Activated T-cell treated with anti-CD3 and anti-CD28 coated beads for 48 hours (primary cell): ENCODE measurements at regions not wholly inside any gene's neighbourhood (a gene's known extent, or its start where the extent isn't known, plus 50 kb on each side); places are given as distances from the start of the nearest gene placed in this dataset.

Experiments
- DNase-seq: peaks from one replicate; pipeline ENCODE4 v3.0.0-alpha.2; 2020; ENCODE audit warnings: low read depth

GRCh38 chr1:216984536-216984935, 261.3 kb upstream of the ESRRG start:
- DNase-seq: no peak

GRCh38 chr1:216983823-216984222, 260.6 kb upstream of the ESRRG start:
- DNase-seq: no peak

- DNase-seq: no peak
Measured at GRCh38 chr1:216961516-216961915, 238.3 kb upstream of the ESRRG start.

GRCh38 chr1:216960716-216961115, 237.5 kb upstream of the ESRRG start:
- DNase-seq: no peak

- no peak for DNase-seq
Measured at GRCh38 chr1:216958569-216958968, 235.3 kb upstream of the ESRRG start.

GRCh38 chr1:216953495-216953894, 230.3 kb upstream of the ESRRG start:
- DNase-seq: no peak

- DNase-seq: no peak
Measured at GRCh38 chr1:216952864-216953263, 229.6 kb upstream of the ESRRG start.

- DNase-seq: no peak
Measured at GRCh38 chr1:216945538-216946080, 222.4 kb upstream of the ESRRG start.

GRCh38 chr1:216944864-216945510, 221.8 kb upstream of the ESRRG start:
- DNase-seq: no peak

GRCh38 chr1:216937491-216937890, 214.3 kb upstream of the ESRRG start:
- DNase-seq: no peak

- no peak for DNase-seq
Measured at GRCh38 chr1:216936779-216937178, 213.6 kb upstream of the ESRRG start.

- no peak for DNase-seq
Measured at GRCh38 chr1:216935901-216936300, 212.7 kb upstream of the ESRRG start.

GRCh38 chr1:216932424-216932823, 209.2 kb upstream of the ESRRG start:
- no peak for DNase-seq

- DNase-seq: no peak
Measured at GRCh38 chr1:216929870-216930582, 206.8 kb upstream of the ESRRG start.

- no peak for DNase-seq
Measured at GRCh38 chr1:216927633-216928032, 204.4 kb upstream of the ESRRG start.

- no peak for DNase-seq
Measured at GRCh38 chr1:216926720-216927510, 203.7 kb upstream of the ESRRG start.

GRCh38 chr1:216925962-216926625, 202.9 kb upstream of the ESRRG start:
- no peak for DNase-seq

GRCh38 chr1:216924732-216925131, 201.5 kb upstream of the ESRRG start:
- DNase-seq: no peak

GRCh38 chr1:216923601-216924000, 200.4 kb upstream of the ESRRG start:
- no peak for DNase-seq

- no peak for DNase-seq
Measured at GRCh38 chr1:216922406-216922805, 199.2 kb upstream of the ESRRG start.

- no peak for DNase-seq
Measured at GRCh38 chr1:216921866-216922265, 198.6 kb upstream of the ESRRG start.
